HepG2 (cell line): ENCODE measurements at regions not wholly inside any gene's neighbourhood (a gene's known extent, or its start where the extent isn't known, plus 50 kb on each side); places are given as distances from the start of the nearest gene placed in this dataset.

ENCODE experiments used
- HMGA1 ChIP-seq: sonication (generic); formaldehyde crosslinking; conservative IDR thresholded peaks from 2 replicates; pipeline ENCODE4 v1.4.0; 2020; ENCODE audit warnings: missing genetic modification reagents
- HNRNPH1 ChIP-seq: fragments of 200-400 bp; formaldehyde crosslinking; optimal IDR thresholded peaks from 2 replicates; pipeline ENCODE3; 2017; ENCODE audit warnings: mild to moderate bottlenecking, low read depth, low read length
- RFXAP ChIP-seq: sonication (generic); formaldehyde crosslinking; IDR thresholded peaks from 2 replicates; pipeline ENCODE4 v1.4.0; 2020; ENCODE audit warnings: missing genetic modification reagents, borderline replicate concordance
- SETDB1 ChIP-seq: sonication (generic); formaldehyde crosslinking; IDR thresholded peaks from 2 replicates; pipeline ENCODE4 v1.5.1; 2020; ENCODE audit warnings: missing genetic modification reagents, mild to moderate bottlenecking, borderline replicate concordance
- ZNF12 ChIP-seq: sonication (generic); formaldehyde crosslinking; IDR thresholded peaks from 2 replicates; pipeline ENCODE4 v1.5.0; 2020; ENCODE audit warnings: missing genetic modification reagents
- ZNF224 ChIP-seq: sonication (generic); formaldehyde crosslinking; IDR thresholded peaks from 2 replicates; pipeline ENCODE4 v1.5.0; 2020; ENCODE audit warnings: mild to moderate bottlenecking, missing genetic modification reagents
- ZNF780A ChIP-seq: sonication (generic); formaldehyde crosslinking; IDR thresholded peaks from 2 replicates; pipeline ENCODE4 v1.8.0; 2022; ENCODE audit warnings: mild to moderate bottlenecking, missing genetic modification reagents, moderate library complexity
- TF ChIP-seq, protein P1 (sequence below): sonication (generic); formaldehyde crosslinking; IDR thresholded peaks from 2 replicates; pipeline ENCODE4 v1.5.1; 2020; ENCODE audit warnings: missing genetic modification reagents, mild to moderate bottlenecking, borderline replicate concordance
- TF ChIP-seq, protein P2 (sequence below): sonication (generic); formaldehyde crosslinking; IDR thresholded peaks from 2 replicates; pipeline ENCODE4 v1.5.0; 2020; ENCODE audit warnings: mild to moderate bottlenecking, missing genetic modification reagents, moderate library complexity
- TF ChIP-seq, protein P3 (sequence below): sonication (generic); formaldehyde crosslinking; IDR thresholded peaks from 2 replicates; pipeline ENCODE4 v1.8.1; 2022; ENCODE audit warnings: low read depth, mild to moderate bottlenecking, missing genetic modification reagents

DNA sequence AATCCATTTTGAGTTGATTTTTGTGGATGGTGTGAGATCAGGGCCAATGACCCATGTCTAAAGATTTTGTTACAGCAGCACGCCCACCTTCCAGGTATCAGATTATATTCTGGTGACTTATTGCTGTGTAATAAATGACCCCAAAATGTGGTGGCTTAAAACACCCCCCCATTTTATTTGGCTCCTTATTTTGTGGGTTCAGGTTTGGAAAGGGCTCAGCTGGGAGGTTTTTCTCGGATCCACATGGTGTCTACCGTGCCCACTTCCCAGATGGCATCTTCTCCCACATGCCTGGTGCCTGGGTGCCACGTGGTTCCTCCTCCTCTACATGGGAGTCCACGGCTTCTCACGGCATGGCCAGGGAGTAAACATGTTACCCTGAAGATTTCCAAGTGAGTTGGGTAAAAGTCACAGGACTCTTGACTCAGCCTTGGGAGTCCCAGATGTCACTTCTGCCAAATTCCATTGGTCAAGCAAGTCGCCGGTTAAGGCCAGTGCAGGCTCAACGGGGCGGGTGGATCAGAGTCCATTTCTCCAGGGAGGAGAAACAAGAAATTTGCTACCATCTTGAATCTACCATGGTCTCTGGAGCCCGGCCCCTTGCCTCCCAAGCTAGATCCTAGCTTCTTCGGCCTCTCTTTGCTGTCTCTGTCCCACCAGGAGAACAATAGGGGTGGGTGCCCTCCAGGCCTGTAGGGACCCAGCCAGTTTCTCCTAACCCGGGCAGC is 214.3 kb downstream of the KIF26A start:
- TF ChIP-seq, protein P1, sequence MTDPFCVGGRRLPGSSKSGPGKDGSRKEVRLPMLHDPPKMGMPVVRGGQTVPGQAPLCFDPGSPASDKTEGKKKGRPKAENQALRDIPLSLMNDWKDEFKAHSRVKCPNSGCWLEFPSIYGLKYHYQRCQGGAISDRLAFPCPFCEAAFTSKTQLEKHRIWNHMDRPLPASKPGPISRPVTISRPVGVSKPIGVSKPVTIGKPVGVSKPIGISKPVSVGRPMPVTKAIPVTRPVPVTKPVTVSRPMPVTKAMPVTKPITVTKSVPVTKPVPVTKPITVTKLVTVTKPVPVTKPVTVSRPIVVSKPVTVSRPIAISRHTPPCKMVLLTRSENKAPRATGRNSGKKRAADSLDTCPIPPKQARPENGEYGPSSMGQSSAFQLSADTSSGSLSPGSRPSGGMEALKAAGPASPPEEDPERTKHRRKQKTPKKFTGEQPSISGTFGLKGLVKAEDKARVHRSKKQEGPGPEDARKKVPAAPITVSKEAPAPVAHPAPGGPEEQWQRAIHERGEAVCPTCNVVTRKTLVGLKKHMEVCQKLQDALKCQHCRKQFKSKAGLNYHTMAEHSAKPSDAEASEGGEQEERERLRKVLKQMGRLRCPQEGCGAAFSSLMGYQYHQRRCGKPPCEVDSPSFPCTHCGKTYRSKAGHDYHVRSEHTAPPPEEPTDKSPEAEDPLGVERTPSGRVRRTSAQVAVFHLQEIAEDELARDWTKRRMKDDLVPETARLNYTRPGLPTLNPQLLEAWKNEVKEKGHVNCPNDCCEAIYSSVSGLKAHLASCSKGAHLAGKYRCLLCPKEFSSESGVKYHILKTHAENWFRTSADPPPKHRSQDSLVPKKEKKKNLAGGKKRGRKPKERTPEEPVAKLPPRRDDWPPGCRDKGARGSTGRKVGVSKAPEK (CRISPR knock-in tag), result no peak
- TF ChIP-seq, protein P2, sequence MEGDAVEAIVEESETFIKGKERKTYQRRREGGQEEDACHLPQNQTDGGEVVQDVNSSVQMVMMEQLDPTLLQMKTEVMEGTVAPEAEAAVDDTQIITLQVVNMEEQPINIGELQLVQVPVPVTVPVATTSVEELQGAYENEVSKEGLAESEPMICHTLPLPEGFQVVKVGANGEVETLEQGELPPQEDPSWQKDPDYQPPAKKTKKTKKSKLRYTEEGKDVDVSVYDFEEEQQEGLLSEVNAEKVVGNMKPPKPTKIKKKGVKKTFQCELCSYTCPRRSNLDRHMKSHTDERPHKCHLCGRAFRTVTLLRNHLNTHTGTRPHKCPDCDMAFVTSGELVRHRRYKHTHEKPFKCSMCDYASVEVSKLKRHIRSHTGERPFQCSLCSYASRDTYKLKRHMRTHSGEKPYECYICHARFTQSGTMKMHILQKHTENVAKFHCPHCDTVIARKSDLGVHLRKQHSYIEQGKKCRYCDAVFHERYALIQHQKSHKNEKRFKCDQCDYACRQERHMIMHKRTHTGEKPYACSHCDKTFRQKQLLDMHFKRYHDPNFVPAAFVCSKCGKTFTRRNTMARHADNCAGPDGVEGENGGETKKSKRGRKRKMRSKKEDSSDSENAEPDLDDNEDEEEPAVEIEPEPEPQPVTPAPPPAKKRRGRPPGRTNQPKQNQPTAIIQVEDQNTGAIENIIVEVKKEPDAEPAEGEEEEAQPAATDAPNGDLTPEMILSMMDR, result no peak
- TF ChIP-seq HNRNPH1, result no peak
- no peak for TF ChIP-seq SETDB1 (CRISPR knock-in tag)
- TF ChIP-seq ZNF224 (CRISPR knock-in tag), result no peak
- TF ChIP-seq ZNF780A, result no peak
- TF ChIP-seq RFXAP, result no peak
- no peak for TF ChIP-seq HMGA1 (CRISPR knock-in tag)
- TF ChIP-seq, protein P3, sequence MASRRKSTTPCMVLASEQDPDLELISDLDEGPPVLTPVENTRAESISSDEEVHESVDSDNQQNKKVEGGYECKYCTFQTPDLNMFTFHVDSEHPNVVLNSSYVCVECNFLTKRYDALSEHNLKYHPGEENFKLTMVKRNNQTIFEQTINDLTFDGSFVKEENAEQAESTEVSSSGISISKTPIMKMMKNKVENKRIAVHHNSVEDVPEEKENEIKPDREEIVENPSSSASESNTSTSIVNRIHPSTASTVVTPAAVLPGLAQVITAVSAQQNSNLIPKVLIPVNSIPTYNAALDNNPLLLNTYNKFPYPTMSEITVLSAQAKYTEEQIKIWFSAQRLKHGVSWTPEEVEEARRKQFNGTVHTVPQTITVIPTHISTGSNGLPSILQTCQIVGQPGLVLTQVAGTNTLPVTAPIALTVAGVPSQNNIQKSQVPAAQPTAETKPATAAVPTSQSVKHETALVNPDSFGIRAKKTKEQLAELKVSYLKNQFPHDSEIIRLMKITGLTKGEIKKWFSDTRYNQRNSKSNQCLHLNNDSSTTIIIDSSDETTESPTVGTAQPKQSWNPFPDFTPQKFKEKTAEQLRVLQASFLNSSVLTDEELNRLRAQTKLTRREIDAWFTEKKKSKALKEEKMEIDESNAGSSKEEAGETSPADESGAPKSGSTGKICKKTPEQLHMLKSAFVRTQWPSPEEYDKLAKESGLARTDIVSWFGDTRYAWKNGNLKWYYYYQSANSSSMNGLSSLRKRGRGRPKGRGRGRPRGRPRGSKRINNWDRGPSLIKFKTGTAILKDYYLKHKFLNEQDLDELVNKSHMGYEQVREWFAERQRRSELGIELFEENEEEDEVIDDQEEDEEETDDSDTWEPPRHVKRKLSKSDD, result no peak
- no peak for TF ChIP-seq ZNF12
